GM19324 (cell line): ENCODE measurements at regions not wholly inside any gene's neighbourhood (a gene's known extent, or its start where the extent isn't known, plus 50 kb on each side); places are given as distances from the start of the nearest gene placed in this dataset.

Experiments used
- ATAC-seq: cut with Tn5 transposase; IDR thresholded peaks from one replicate; pipeline ENCODE4 v1.9.1; 2021; ENCODE audit warnings: mild to moderate bottlenecking, moderate library complexity; ENCODE audit not compliant: unreplicated experiment, low FRiP score

DNA sequence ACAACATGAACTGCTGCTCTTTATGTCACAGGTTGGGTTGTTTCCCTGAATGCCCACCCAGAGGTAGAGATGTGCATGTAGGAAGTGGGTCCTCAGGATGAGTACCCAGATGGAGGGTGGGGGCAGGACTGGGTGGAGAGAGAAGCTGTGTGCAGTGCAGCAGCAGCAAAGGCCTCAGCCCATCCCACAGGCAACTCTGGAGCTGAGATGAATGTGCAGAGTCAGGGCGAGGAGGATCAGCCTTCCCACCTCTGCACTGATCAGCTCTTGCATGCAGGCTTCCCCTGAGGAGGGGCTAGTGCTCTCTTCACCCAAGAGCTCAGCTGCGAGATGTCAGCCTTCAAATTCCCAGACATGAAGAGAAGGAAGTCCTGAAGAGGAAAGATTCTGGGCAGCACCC is 326.2 kb upstream of the RAB6C start:
- no peak for ATAC-seq

DNA sequence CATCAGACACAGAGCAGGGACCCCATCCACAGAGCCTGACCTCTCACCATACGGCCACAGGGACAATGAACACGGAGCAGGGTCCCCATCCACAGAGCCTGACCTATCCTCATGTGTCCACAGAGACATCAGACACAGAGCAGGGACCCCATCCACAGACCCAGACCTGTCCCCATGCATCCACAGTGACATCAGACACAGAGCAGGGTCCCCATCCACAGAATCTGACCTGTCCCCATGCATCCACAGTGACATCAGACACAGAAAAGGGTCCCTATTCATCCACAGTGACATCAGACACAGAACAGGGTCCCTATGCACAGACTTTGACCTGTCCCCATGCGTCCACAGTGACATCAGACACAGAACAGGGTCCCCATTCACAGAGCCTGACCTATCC is 325.1 kb upstream of the RAB6C start:
- ATAC-seq = no peak

DNA sequence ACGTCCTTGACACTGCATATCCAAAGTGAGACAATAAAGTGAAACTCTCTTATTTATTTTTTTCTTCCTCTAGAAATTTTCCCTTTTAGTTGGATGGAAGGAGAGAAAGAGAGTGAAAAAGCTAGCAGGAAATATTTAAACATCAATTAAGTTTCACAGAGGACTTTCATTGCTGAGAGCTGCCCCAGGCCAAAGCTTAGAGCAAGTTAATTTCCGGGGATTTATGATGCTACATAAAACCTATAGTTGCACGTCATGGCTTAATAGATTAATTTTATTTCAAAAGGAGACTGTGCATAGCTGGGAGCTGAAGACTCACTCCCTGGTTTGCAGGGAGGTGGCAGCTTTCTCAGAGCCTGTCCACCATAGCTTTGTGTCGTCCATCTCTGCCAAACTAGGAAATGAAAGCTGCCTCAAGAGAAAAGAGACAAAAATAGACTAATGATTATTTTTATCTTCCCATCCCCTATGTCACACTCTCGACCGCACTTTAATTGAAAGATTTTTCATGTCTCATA is 323.3 kb upstream of the RAB6C start:
- no peak for ATAC-seq

DNA sequence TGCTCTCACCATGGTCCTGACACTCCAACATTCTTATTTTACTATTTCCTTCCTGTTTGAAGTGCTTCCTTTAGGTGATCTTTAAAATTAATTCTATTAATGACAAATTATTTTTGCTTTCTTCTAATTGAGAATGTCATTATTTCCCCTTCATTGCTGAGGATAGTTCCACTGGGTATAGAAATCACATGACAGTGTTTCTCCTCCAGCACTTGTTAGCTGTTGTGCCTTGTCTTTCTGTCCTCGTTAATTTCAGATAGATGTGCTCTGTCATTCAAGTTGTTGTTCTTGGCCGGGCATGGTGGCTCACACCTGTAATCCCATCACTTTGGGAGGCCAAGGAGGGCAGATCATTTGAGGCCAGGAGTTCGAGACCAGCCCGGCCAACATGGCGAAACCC is 321.0 kb upstream of the RAB6C start:
- no peak for ATAC-seq

DNA sequence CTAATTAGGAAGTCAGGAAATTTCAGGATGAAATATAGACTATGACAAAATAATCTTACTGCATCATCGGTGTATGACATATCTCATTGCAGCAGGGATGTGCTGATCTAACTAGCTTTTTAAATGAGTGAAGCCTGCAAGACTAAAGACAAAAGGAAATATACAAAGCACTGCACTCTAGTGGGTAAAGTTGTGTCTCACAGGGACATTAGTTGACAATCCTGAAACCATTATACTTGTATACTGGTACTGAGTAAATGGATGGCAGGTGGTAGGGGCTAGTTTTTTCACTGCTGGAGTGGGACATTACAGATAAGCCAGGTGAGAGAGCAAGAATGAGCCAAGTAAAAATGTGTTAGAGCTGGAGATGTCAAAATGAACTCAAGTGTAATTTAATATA is 317.5 kb upstream of the RAB6C start:
- ATAC-seq = no peak

DNA sequence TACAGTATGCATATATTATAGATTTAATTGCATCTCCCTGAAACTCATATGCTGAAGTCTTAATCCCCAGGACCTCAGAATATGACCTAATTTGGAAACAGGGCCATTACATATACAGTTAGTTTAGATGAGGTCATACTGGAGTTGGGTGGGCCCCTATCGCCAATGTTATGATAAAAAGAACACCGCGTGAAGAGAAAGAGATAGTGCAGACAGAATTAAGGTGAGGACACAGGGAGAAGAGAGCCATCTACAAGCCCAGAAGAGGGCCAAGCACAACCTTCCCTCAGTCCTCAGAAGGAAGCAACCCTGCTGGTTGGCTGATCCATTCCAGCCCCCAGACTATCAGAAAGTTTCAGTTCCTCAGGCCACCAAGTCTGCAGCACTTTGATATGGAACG is 311.9 kb upstream of the RAB6C start:
- ATAC-seq = no peak

DNA sequence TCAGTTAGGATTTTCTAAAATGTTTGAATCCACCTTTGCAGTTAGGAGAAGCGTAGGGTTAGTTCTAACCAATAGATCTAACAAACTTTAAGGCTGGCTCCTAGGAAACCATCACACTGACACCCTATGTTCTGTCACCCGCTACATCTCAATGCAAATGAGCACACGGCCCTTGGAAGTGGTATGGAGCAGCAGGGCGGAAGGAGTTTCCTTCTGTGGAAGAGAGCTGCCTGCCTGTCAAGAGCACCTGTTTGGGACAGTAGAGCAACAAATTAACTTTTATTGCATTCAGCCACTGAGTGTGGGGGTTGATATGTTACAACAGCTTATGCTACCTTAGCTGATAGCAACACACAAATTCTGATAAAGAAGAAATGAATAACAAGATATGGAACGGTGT is 306.9 kb upstream of the RAB6C start:
- ATAC-seq = no peak

DNA sequence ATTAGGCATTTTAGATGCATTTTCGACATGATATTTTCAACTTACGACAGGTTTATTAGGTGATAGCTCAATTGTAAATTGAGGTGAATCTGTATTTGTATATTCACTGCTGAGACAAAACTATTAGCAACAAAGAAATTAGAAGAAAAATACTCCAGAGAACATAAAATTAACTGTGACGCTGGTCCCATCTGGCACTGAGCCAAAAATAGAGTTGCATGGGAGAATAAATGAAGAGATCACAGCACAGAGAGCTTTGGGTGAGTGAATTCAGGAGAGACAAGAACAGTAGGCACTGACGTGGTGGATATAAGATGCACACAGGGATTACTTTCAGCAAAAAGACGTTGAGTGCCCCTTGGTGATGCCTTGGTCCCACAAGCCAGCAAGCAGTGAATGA is 306.2 kb upstream of the RAB6C start:
- no peak for ATAC-seq

DNA sequence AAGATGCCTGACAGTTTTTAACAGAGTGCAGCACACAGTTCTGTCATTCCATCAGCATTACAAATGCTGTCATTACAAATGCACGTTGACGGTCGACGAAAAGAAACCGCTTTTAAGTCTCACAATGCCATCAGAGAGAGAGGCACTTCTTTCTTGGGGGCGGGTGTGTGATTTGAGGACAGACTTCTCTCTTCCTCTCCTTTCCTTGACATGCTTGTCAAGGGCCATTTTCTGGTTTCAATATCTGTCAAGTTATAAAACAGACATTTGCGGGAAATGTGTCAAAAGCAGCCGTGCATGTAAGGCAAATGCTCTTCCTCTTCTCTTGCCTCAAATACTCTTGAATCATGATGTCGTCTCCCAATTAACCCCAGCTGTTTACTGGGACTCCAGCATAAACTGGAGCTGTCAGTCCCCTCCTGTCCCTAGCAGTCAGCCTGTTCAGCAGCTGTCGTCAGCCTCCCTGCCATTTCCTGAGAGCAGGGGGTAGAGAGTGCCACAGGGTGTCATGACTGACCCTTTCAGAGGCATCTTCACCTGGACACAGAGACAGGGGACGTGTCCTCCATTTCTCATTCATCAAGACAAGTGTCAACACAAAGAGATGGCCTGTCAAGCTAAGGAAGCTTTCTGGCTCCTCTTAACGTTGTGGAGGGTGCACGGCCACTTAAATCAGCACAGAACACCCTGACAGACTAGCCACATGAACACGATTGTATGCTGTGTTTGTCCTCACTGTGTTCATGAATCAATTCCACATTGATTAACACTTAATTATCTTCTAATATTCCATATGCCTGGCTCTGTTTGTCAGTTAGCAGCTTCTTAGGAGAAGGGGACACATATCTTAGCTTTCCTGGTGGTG is 305.4 kb upstream of the RAB6C start:
- ATAC-seq = no peak

DNA sequence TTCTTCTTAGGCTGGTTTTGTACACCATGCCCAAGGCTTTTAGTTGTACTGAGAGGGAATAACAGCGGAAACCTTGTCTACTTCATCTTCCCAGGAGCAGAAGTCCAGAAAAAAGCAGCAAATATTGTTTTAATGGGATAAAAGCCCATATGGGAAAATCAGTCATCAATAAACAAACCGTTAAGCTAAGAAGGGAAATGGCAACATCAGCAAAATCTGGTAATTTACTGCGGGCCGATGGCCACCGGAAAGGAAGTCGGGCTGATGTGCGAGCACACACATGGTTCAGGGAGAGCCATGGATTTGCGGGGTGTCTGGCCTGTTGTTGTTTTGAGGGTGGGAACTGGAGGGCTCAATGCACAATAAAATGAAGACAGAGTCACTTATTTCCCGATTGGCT is 300.7 kb upstream of the RAB6C start:
- no peak for ATAC-seq

DNA sequence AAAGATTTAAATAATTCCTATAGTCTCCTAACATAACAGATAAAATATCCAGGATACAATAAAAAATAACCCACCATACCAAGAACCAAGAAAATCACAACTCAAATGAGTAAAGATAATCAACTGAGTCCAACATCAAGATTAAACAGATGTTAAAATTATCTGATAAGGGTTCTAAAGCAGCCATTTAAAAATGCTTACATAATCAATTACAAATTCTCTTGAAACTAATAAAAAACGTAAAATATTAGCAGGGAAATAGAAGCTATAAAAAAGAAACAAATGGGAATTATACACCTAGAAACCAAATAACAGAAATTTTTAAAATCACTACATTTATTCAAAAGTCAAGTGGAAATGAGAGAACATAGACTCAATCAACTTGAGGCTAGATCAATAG is 297.7 kb upstream of the RAB6C start:
- no peak for ATAC-seq

DNA sequence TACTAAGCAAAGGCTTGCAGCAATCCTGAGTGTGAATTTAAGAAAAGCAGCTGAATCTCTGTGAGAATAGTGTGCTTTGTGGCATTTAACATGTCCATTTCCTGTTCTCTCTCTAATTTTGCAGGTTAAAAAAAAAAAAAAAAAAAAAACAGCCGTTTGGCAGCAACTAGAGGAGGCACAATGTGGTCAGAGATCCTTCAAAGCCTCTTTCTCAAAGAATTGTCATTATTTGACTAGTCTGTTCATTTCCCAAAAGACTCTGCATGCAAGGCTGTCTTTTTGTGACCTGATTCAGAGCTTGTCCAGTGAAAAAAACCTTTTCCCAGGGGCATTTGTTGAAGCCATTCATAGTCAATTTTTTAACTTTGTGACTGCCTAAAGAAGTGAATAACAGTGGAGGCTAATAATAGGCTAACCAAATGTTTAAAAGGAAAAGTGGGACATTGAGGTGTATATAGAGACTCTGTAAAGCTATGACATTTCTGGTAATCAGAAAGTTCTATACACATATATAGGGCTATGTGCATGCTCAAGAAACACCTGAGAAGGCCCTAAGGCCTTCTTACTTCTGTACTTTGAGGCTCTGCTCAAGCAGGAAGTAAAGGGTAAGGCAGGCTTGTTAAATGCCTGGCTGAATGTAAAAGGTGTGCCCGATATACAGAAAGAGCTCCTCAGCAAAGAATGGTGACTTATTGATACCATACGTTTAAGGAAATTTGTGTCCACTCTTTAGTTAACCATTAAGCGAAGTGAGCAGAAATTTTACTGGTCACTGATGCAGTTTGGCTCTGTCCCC is 289.6 kb upstream of the RAB6C start:
- ATAC-seq = no peak

DNA sequence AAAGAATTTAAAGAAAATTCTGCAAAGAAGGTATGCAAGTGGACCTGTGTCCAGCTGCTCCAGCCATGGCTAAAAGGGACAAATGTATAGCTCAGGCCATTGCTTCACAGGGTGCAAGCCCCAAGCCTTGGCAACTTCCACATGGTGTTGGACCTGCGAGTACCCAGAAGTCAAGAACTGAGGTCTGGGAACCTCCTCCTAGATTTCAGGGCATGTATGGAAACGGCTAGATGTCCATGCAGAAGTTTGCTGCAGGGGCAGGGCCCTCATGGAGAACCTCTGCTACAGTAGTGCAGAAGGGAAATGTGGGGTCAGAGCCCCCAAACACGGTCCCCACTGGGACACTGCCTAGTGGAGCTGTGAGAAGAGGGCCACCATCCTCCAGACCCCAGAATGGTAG is 284.0 kb upstream of the RAB6C start:
- ATAC-seq = no peak

DNA sequence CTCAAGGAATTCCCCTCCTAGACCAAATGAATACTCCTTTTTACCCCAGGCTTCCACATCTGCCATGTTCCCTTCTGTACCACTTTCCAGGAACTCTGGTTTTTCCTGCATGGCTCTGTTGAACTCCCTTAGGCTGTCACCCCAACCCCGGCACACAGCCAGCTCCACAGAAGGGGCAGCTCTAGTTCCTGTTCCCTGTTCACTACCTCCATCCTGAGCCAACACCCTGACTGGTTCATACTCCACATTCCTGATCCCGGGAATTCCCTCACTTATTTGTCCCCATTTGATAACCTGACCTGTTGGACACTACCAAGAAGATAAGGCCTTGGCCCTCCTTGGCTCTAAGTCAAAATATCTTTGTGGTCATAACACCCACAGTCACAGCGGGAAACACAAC is 280.9 kb upstream of the RAB6C start:
- no peak for ATAC-seq

DNA sequence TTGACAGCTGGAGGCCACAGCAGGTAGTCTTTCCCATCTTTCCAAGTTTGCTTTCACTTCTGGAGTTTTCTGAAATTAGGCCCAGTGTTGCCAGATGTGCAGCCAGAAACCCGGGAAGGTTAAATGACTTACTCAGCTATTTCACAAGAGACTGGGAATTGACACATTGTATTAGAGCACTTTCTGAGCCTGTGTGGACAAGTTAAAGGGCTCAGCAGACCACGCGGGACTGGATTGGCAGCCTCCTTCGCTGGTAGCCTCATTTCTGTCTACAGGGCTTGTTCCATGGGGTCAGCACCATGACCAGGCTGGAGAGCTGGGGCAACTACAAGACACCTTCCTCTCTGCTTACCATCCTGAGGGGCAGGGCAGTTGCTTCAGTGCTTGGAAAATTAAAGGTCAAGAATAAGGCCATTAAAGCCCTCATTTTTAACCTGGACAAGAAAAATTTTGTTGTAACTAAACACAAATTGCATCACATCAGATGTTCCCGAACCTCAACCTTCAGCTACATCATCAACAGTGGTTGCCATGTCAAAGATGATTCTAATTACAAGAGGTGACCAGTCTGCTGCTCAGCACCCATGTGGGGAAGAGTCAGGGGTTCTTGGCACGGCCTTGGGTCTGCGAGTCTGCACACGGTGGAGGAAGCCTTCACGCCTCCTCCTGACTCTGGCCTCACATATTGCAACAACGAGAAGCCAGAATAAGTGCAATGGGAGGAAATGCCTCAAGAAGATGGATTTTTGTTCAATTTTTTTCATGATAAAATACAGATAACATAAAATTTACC is 279.5 kb upstream of the RAB6C start:
- ATAC-seq = no peak

DNA sequence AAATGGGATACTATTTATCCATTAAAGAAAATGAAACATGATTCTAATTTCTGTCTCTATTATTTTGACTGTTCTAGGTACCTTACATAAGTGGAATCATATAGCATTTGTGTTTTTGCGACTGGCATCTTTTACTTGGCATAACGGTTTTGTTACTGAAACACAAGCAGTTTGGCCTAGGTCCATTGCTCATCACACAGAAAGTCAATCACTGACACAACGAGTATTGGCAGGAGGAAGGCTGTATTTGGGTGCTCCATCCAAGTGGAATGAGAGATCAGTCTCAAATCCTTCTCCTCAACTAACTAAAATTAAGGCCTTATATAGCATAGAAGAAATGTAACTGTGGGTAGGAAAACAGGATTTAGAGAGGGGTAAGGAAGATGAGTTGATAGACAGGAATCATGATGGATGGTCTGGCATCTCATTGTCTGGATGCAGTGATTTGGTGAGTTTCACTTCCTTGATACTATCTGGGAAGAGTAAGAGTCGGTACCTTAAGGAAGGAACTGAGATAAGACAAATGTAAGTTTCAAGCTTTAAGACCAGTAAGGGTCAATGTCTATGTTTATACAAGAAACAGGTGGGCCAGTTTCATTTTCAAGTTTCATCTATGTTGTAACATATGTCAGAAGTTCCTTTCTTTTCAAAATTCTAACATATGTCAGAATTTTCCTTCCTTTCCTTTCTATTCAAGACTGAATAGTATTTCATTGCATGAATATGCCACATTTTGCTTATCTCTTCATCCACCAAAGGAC is 276.9 kb upstream of the RAB6C start:
- ATAC-seq = no peak

DNA sequence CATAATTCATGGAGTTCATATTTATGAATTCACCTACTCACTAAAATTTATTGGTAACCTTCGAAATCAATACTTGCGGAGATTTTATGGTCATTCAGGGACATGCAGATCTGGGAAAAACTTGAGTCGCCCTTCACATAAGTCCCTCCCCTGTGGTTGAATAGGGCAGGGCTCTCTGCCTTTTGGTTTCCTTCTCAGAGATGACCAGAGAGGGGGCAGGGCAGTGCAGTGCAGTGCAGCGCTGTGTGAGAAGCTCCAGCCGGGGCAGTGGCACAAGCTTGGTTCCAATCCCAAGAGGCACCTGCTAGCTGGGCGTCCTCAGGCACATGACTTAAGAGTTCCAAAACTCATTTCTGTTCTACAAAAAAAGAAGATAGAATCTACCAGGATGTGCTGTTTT is 274.4 kb upstream of the RAB6C start:
- ATAC-seq = no peak

DNA sequence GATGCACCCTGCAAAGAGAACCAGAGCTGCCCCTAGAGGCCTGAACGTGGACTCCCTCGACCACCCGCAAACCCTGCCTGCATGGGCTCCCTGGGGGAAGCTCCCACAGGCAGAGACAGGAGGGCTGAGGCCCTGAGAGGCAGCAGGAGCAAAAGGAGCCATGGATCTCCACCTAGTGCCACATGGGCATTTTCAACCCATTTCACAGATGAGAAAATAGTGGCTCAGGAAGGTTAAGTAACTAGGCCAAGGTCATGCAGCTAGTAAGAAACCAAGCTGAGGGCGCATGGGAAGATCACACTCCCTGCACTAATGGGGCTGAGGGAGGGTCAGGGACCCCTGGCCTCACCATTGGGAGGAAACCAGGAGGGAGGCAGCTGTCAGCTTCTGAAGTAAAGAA is 271.7 kb upstream of the RAB6C start:
- no peak for ATAC-seq

DNA sequence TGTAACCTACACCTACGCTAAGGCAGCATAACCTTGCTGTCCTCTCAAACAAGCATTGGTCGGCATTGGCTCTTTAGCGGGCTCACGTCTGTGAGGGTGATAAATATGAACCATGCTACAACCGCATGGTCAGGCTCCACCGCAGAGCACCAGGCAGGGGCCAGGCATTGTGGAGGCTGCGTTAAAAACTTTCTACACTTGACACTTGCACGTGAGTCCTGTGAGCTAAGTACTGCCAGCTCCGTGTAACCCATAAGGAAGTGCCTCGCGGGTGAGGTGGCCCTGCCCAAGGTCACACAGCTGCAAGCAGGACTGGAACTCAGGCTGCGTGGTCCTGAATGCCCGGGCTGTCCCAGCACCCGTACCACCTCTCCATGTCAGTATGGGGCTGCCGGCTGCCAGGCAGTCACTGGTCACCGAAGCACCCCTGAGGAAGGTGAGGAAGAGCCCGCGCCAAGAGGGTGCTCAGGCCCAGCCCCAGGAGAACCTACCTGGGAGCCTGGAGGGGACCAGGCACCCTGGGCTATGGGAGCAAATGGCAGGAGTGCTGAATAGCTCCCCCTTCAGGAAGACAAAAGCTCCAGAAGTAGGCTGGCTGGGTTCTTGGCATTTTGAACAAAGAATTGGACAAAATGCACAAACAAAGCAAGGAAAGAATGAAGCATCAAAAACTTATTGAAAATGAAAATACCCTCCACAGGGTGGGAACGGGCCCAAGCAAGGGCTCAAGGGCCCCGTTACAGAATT is 271.1 kb upstream of the RAB6C start:
- ATAC-seq = no peak
